Uterus (tissue), 3 donors: ENCODE measurements at regions not wholly inside any gene's neighbourhood (a gene's known extent, or its start where the extent isn't known, plus 50 kb on each side); places are given as distances from the start of the nearest gene placed in this dataset.

ENCODE experiments used
- DNase-seq, 2 donors: peaks; one replicate each; pipeline ENCODE4 v3.0.0-alpha.2; 2019 to 2020
- H3K27ac ChIP-seq, 2 donors: fragments of 200-600 bp; sonication (generic); 1 replicate in 1 of 2; 2 replicates in 1 of 2; pipeline ENCODE4 v1.5.1; 2016 to 2018
- H3K27me3 ChIP-seq, 2 donors: fragments of 200-600 bp; sonication (generic); one replicate each; pipeline ENCODE4 v1.5.1; 2018 to 2019; ENCODE audit warnings: control low read depth in 1 of 2
- H3K36me3 ChIP-seq, 2 donors: fragments of 200-600 bp; sonication (generic); one replicate each; pipeline ENCODE4 v1.5.1; 2019; ENCODE audit warnings: control low read depth in 1 of 2
- H3K4me1 ChIP-seq, 2 donors: fragments of 200-600 bp; sonication (generic); one replicate each; pipeline ENCODE4 v1.5.1; 2018 to 2019; ENCODE audit warnings: control low read depth in 1 of 2
- H3K4me3 ChIP-seq, 2 donors: fragments of 200-600 bp; sonication (generic); 1 replicate in 1 of 2; 2 replicates in 1 of 2; pipeline ENCODE4 v1.5.1; 2018 to 2019; ENCODE audit warnings: mild to moderate bottlenecking in 1 of 2
- H3K9me3 ChIP-seq, 2 donors: fragments of 200-600 bp; sonication (generic); one replicate each; pipeline ENCODE4 v1.5.1; 2019; ENCODE audit warnings: control low read depth in 1 of 2
- CTCF ChIP-seq, 4 experiments: fragments of 200-600 bp in 2 of 4; fragments of 450-650 bp in 2 of 4; sonication (generic) in 2 of 4; IDR thresholded peaks; one replicate each; pipeline ENCODE4 v1.5.1; 2016 to 2019; ENCODE audit warnings: antibody characterized with exemption in 4 of 4, mild to moderate bottlenecking in 2 of 4, moderate library complexity in 1 of 4
- POLR2A ChIP-seq, 2 donors: fragments of 450-650 bp; IDR thresholded peaks; one replicate each; pipeline ENCODE4 v1.6.1; 2016; ENCODE audit warnings: antibody characterized with exemption in 2 of 2, mild to moderate bottlenecking in 1 of 2, moderate library complexity in 1 of 2
- intact Hi-C: fragments of 100-400 bp; cut with DNase I; formaldehyde crosslinking; loops from one replicate; pipeline ENCODE4 v1.15.1; 2023; ENCODE audit warnings: low total_unique reads
- donor health status: DM: yes; HTN: yes; CAD: no.

DNA sequence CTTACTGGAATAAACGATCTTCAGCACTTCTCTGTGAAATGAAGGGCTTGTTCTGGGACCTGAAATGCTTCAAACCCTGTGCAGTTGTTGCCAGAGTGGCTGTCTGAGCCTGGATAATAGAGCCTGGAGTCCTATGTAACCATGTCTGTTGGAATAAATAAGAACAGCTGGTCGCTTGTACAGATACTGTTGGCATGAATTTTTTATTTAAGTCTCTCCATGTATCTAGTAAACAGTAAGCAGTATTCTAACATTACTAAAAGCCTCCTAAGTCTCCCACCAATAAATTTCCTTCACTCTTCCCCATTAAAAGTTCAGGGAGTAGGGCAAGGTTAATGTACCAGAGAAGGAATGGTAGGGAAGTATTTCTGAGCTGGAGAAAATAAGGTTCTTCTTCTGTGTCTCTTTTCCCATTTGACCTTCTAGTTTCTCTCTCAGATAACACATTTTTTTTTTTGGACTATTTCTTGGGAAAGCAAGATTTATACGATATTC, 227.5 kb downstream of the PRL start:
- TF ChIP-seq POLR2A (IDR thresholded peaks at IDR 0.05): no peak
- no peak for TF ChIP-seq CTCF (IDR thresholded peaks at IDR 0.05)
- no peaks in the 10 kb centered on the region for H3K9me3 ChIP-seq
- no peak for DNase-seq
- no peaks in the 10 kb centered on the region for H3K27me3 ChIP-seq
- intact Hi-C loops: no loop called here
- H3K4me3 ChIP-seq: no peak overlapping the region
- peak overlapping the region; percentile 25 to 62 for H3K27ac ChIP-seq
- H3K4me1 ChIP-seq: no peaks in the 10 kb centered on the region
- no peaks in the 10 kb centered on the region for H3K36me3 ChIP-seq

DNA sequence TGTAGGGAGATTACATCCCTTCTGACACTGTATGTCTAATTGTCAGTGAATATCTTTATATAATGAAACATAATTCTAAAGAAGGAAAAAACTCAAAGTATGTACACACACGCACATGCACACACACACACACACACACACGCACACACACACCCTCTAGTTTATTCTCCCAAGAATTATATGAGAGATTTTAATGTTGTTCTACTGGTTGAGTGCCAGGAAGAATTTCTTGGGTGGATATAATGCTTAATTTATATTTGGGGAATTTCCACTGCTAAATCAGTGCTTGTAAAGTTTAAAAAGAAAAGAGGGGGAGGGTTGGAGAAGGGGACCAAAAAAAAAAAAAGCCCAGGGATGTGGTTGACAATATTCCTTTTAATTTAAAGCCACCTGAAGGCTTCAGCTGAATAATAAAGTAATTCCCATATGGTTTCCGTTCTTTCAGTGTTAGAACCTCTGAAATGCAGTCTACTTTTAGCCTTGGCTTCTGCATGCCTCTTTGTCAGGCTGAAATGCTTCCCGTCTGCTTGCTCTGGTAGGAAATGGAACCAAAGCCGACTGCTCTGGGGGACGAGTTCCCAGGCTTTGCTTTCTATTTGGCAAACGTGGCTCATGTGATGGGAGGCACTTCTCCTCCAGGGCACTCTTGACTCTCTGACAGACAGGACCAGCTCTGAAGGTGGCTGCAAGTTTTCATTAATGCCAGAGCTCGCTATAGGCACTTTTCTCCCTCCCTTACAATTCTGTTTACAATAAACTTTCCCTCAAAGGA, 225.4 kb downstream of the PRL start:
- intact Hi-C loops: no loop called here
- TF ChIP-seq CTCF (IDR thresholded peaks at IDR 0.05) (no peak), POLR2A (IDR thresholded peaks at IDR 0.05) (no peak)
- H3K4me1 ChIP-seq: no peaks in the 10 kb centered on the region
- DNase-seq: peak; percentile 42 to 43
- H3K36me3 ChIP-seq: no peaks in the 10 kb centered on the region
- peak overlapping the region; percentile 73 to 87 for H3K27ac ChIP-seq
- peak overlapping the region; percentile 13 for H3K4me3 ChIP-seq
- H3K27me3 ChIP-seq: no peaks in the 10 kb centered on the region
- no peaks in the 10 kb centered on the region for H3K9me3 ChIP-seq

DNA sequence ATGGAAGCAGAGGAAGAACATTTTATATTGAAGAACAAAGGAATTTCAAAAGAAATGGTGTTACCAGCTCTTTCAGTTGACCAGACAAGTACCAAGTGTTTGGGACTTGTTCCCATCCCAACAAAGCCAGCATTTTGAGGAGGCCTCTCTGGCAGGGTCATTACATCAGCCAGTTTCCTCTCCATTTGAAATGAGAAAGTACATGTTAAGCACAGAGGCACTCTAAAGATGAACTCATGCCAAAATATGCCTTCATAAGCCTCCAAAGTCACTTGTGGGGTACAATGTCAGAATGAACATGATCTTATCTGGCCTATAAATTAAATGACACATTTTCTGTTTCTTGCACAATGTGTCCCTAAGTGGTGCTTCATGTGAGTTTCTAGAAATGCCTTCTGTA, 223.9 kb downstream of the PRL start:
- no peak for TF ChIP-seq POLR2A (IDR thresholded peaks at IDR 0.05)
- no peak for TF ChIP-seq CTCF (IDR thresholded peaks at IDR 0.05)
- intact Hi-C loops: no loop called here
- Histone ChIP-seq H3K9me3 (no peaks in the 10 kb centered on the region), H3K27ac (no peak overlapping the region), H3K4me1 (no peaks in the 10 kb centered on the region), H3K27me3 (no peaks in the 10 kb centered on the region), H3K4me3 (no peak overlapping the region), H3K36me3 (no peaks in the 10 kb centered on the region)
- DNase-seq: no peak

DNA sequence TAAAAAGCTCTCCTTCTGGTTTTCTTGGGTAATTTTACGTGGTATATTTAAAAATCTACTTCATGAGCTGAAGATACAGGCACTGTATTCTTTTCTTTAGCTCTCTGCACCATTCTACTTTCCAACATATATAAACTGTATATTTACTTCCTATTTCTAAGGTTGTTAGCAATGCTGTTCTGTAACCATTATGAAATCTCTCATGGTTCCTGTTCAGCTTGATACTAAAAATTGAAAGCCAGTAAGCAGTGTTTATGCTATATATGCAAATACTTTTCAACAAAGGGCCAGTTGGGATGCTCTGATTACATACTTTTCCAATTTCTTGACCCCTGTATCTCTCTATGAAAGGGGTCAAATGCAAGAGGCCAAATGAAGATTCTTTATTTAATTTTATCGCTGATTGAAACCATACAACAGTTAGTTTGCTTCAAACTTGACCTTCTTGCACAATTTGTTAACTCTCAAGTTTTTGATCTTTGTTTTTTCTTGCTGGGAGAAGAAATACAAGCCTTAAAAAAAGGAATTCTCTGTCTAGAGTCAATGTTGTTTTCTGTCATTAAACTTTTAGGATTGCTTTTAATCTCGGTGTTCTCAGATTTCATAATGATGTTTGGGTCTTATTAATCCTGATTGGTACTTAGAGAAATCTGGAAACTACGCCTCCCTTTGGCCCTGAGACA, 223.2 kb downstream of the PRL start:
- no peaks in the 10 kb centered on the region for H3K27me3 ChIP-seq
- no peak for DNase-seq
- TF ChIP-seq CTCF (IDR thresholded peaks at IDR 0.05) (no peak), POLR2A (IDR thresholded peaks at IDR 0.05) (no peak)
- H3K4me1 ChIP-seq: no peaks in the 10 kb centered on the region
- H3K4me3 ChIP-seq: no peak overlapping the region
- intact Hi-C loops: no loop called here
- peak overlapping the region; percentile 0 to 21 for H3K27ac ChIP-seq
- H3K36me3 ChIP-seq: no peaks in the 10 kb centered on the region
- H3K9me3 ChIP-seq: no peaks in the 10 kb centered on the region

- no peaks in the 10 kb centered on the region for H3K9me3 ChIP-seq
- no peak for DNase-seq
- H3K36me3 ChIP-seq: no peaks in the 10 kb centered on the region
- TF ChIP-seq CTCF (IDR thresholded peaks at IDR 0.05): no peak
- TF ChIP-seq POLR2A (IDR thresholded peaks at IDR 0.05): no peak
- H3K4me3 ChIP-seq: no peak overlapping the region
- peaks cover 5 to 8% of the 10 kb centered on the region in 2 donors for H3K4me1 ChIP-seq
- no peak overlapping the region for H3K27ac ChIP-seq
- no peaks in the 10 kb centered on the region for H3K27me3 ChIP-seq
- intact Hi-C loops: no loop called here
Measured at GRCh38 chr6:22078288-22078687, 218.5 kb downstream of the PRL start.
